ENCODE measurements at regions not wholly inside any gene's neighbourhood (a gene's known extent, or its start where the extent isn't known, plus 50 kb on each side); places are given as distances from the start of the nearest gene placed in this dataset.

DNA sequence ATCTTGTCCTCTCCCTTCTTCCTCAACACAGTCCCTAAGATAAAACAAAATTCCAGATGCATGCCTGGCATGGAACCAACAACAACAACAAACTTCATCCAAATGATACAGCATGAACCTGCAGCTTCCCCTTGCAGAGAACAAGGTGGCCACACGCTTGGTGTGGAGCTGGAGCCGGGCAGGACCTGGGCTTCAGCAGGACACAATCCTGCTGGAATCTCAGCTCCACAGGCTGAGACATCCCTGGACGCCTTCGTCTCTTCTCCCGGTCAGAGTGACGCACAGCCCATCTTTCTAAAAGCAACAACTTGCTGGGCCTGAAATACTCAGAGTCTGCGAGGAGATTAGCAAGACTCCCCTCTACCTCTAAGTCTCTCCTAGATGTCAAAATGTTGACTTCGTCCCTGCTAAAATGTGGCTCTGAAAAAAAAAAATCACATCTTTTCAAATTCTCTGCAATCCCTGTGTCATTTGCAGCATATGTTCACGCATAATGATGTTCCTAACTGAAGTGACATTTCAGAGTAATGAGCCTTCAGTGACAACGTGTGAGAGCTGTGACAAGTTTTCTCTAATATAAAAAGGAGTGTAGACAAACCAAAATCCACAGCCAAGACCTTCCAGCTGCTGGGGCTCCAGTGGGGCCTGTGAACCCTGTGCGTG is 1232.3 kb downstream of the TBC1D22A start:
- H3K4me3 ChIP-seq (ENCODE audit: low read depth, low read length) = no peak overlapping the region
- TF ChIP-seq MYC (IDR thresholded peaks at IDR 0.05; ENCODE audit: low read depth, low read length) = no peak
- TF ChIP-seq, protein P1, sequence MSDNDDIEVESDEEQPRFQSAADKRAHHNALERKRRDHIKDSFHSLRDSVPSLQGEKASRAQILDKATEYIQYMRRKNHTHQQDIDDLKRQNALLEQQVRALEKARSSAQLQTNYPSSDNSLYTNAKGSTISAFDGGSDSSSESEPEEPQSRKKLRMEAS (IDR thresholded peaks at IDR 0.05; ENCODE audit: low read depth, low read length) = no peak
- no peak for TF ChIP-seq POLR2A (IDR thresholded peaks at IDR 0.05; ENCODE audit: extremely low read depth, insufficient read length)
- TF ChIP-seq, protein P2, sequence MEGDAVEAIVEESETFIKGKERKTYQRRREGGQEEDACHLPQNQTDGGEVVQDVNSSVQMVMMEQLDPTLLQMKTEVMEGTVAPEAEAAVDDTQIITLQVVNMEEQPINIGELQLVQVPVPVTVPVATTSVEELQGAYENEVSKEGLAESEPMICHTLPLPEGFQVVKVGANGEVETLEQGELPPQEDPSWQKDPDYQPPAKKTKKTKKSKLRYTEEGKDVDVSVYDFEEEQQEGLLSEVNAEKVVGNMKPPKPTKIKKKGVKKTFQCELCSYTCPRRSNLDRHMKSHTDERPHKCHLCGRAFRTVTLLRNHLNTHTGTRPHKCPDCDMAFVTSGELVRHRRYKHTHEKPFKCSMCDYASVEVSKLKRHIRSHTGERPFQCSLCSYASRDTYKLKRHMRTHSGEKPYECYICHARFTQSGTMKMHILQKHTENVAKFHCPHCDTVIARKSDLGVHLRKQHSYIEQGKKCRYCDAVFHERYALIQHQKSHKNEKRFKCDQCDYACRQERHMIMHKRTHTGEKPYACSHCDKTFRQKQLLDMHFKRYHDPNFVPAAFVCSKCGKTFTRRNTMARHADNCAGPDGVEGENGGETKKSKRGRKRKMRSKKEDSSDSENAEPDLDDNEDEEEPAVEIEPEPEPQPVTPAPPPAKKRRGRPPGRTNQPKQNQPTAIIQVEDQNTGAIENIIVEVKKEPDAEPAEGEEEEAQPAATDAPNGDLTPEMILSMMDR (IDR thresholded peaks at IDR 0.05; ENCODE audit: low read depth, low read length) = no peak
- DNase-seq (ENCODE audit: low read depth) = no peak

DNA sequence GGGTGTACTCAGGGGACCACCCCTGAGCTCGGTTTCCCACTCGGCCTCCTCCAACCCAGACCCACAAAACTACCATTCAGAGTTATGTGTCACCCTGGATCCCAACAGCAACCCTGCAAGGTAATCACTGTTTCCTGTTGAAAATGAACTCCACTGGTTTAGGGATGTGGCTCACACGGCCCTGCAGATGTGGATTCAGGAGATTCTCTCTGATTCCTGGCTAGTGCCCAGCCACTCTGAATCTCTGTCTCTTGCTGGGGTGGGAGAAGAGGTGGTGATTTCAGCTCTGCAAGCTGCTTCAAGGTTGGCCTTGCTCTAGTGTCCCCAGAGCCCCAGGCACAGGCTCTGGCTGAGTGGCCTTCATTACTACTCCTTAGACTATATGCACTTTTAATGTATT is 1231.6 kb downstream of the TBC1D22A start:
- no peak overlapping the region for H3K4me3 ChIP-seq (ENCODE audit: low read depth, low read length)
- TF ChIP-seq, protein P1 (IDR thresholded peaks at IDR 0.05; ENCODE audit: low read depth, low read length) = no peak
- TF ChIP-seq MYC (IDR thresholded peaks at IDR 0.05; ENCODE audit: low read depth, low read length) (no peak), POLR2A (IDR thresholded peaks at IDR 0.05; ENCODE audit: extremely low read depth, insufficient read length) (no peak)
- TF ChIP-seq, protein P2 (IDR thresholded peaks at IDR 0.05; ENCODE audit: low read depth, low read length) = no peak
- no peak for DNase-seq (ENCODE audit: low read depth)

DNA sequence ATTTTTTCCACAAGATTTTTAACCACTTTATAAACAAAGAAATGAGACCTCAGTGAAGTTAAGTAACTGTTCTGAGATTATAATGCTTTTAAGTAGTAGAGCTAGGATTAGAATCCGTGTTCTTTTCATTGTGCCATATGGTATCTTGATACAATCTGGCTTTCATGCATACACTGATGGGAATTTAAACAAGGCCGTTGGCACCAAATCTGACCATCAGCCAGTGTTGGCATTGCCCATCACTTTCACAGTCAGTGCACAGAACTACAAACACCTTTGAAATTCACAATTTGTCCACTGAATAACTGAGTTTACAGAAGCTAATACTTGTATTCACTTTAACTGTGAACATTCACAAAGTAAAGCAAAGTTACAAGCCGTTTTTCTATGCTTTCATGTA is 1228.0 kb downstream of the TBC1D22A start:
- no peak overlapping the region for H3K4me3 ChIP-seq (ENCODE audit: low read depth, low read length)
- TF ChIP-seq, protein P1 (IDR thresholded peaks at IDR 0.05; ENCODE audit: low read depth, low read length) = no peak
- TF ChIP-seq MYC (IDR thresholded peaks at IDR 0.05; ENCODE audit: low read depth, low read length) = no peak
- TF ChIP-seq POLR2A (IDR thresholded peaks at IDR 0.05; ENCODE audit: extremely low read depth, insufficient read length) = no peak
- TF ChIP-seq, protein P2 (IDR thresholded peaks at IDR 0.05; ENCODE audit: low read depth, low read length) = no peak
- no peak for DNase-seq (ENCODE audit: low read depth)

DNA sequence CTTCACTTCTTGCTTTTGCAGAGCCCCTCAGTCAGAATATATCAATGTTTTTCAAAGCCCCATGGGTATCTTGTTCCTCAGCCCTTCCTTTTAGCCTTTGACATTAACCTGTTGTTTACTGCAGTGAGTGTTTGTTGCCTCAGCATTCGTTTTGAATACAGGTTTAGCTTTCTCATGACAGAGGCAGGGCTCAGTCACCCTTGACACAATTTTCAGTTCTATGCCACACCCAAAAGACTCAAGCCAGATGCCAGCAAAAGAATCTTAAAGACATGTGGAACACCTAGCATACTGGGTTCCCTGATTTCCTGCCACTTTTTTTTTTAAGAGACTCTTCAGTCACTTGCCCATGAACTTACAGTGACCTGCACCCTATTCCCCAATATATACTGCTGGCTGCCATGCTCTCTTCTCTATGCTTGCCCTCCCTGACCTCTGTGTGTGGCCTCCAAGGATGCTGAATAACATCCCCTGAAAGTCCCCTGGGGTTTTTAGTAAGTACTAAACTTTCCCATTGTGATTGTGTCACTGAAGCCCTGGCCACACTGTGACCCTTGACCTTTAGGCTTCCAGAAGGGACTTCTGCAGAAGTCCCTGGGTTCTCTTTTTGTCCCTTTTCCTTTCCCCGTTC is 1225.5 kb downstream of the TBC1D22A start:
- no peak for DNase-seq (ENCODE audit: low read depth)
- H3K4me3 ChIP-seq (ENCODE audit: low read depth, low read length) = no peak overlapping the region
- no peak for TF ChIP-seq MYC (IDR thresholded peaks at IDR 0.05; ENCODE audit: low read depth, low read length)
- TF ChIP-seq POLR2A (IDR thresholded peaks at IDR 0.05; ENCODE audit: extremely low read depth, insufficient read length) = no peak
- TF ChIP-seq, protein P1 (IDR thresholded peaks at IDR 0.05; ENCODE audit: low read depth, low read length) = no peak
- TF ChIP-seq, protein P2 (IDR thresholded peaks at IDR 0.05; ENCODE audit: low read depth, low read length) = no peak

DNA sequence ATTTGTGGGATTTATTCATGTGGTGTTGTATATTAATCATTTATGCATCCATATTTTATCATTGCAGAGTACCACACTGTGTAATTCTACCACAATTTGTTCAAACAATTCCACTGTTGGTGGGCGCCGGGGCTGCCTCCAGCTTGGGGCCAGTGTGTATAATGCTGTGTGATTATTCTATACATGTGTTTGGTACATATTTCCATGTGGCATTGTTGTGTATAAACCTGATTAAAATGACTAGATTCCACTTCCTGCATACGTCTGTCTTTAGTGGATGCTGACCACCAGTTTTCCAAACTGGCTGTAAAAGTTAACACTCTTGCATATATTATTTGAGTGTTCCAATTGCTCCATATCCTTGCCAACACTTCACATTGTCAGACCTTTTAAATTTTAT is 1213.8 kb downstream of the TBC1D22A start:
- DNase-seq (ENCODE audit: low read depth) = no peak
- H3K4me3 ChIP-seq (ENCODE audit: low read depth, low read length) = no peak overlapping the region
- TF ChIP-seq, protein P2 (IDR thresholded peaks at IDR 0.05; ENCODE audit: low read depth, low read length) = no peak
- TF ChIP-seq, protein P1 (IDR thresholded peaks at IDR 0.05; ENCODE audit: low read depth, low read length) = no peak
- TF ChIP-seq POLR2A (IDR thresholded peaks at IDR 0.05; ENCODE audit: extremely low read depth, insufficient read length) = no peak
- TF ChIP-seq MYC (IDR thresholded peaks at IDR 0.05; ENCODE audit: low read depth, low read length) = no peak

Measured in NB4 (cell line).